NB4 (cell line): ENCODE measurements at regions not wholly inside any gene's neighbourhood (a gene's known extent, or its start where the extent isn't known, plus 50 kb on each side); places are given as distances from the start of the nearest gene placed in this dataset.

Source experiments
- CTCF ChIP-seq: IDR thresholded peaks from one replicate; pipeline ENCODE4 v1.5.1; 2012; ENCODE audit warnings: low read depth, low read length
- MYC ChIP-seq: IDR thresholded peaks from 2 replicates; pipeline ENCODE4 v1.6.1; 2011; ENCODE audit warnings: low read depth, low read length

- no peak for TF ChIP-seq CTCF
- TF ChIP-seq MYC = no peak
Measured at GRCh38 chr17:68778726-68779125, 176.5 kb downstream of the ABCA8 start.
